ENCODE measurements at regions not wholly inside any gene's neighbourhood (a gene's known extent, or its start where the extent isn't known, plus 50 kb on each side); places are given as distances from the start of the nearest gene placed in this dataset.

GRCh38 chr15:69834761-69835160 lies 263.0 kb downstream of the TLE3 start:
- no peak for ATAC-seq (ENCODE audit: insufficient read depth, low read depth)
- peaks cover 28% of the 10 kb centered on the region for H4K20me1 ChIP-seq (ENCODE audit: insufficient read depth, low read length)
- H3K4me1 ChIP-seq (ENCODE audit: insufficient read depth, low read length) = no peaks in the 10 kb centered on the region
- H3K9me3 ChIP-seq (ENCODE audit: insufficient read depth, low read length, severe bottlenecking) = no peaks in the 10 kb centered on the region
- DNase-seq = no peak
- no peaks in the 10 kb centered on the region for H3K79me2 ChIP-seq (ENCODE audit: insufficient read depth, low read length)
- no peak overlapping the region for H3K27ac ChIP-seq (ENCODE audit: low read length)
- no peak overlapping the region for H3K4me2 ChIP-seq (ENCODE audit: insufficient read depth, low read length)
- no peaks in the 10 kb centered on the region for H3K36me3 ChIP-seq (ENCODE audit: insufficient read depth, low read length)
- no peak overlapping the region for H3K9ac ChIP-seq (ENCODE audit: low read depth, low read length)
- peaks cover 8% of the 10 kb centered on the region for H3K27me3 ChIP-seq (ENCODE audit: insufficient read depth, low read length, poor library complexity)
- H3K4me3 ChIP-seq (ENCODE audit: low read depth in 1 of 2, low read length in 2 of 2) = no peak overlapping the region
- TF ChIP-seq, protein P1, sequence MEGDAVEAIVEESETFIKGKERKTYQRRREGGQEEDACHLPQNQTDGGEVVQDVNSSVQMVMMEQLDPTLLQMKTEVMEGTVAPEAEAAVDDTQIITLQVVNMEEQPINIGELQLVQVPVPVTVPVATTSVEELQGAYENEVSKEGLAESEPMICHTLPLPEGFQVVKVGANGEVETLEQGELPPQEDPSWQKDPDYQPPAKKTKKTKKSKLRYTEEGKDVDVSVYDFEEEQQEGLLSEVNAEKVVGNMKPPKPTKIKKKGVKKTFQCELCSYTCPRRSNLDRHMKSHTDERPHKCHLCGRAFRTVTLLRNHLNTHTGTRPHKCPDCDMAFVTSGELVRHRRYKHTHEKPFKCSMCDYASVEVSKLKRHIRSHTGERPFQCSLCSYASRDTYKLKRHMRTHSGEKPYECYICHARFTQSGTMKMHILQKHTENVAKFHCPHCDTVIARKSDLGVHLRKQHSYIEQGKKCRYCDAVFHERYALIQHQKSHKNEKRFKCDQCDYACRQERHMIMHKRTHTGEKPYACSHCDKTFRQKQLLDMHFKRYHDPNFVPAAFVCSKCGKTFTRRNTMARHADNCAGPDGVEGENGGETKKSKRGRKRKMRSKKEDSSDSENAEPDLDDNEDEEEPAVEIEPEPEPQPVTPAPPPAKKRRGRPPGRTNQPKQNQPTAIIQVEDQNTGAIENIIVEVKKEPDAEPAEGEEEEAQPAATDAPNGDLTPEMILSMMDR (IDR thresholded peaks at IDR 0.05; ENCODE audit: borderline replicate concordance, extremely low read depth, low read length, poor library complexity, severe bottlenecking) = no peak
- TF ChIP-seq EZH2 (IDR thresholded peaks at IDR 0.05; ENCODE audit: borderline replicate concordance, low read depth, low read length, severe bottlenecking) = no peak
- H2AFZ ChIP-seq (ENCODE audit: low read depth, low read length) = no peak overlapping the region

DNA sequence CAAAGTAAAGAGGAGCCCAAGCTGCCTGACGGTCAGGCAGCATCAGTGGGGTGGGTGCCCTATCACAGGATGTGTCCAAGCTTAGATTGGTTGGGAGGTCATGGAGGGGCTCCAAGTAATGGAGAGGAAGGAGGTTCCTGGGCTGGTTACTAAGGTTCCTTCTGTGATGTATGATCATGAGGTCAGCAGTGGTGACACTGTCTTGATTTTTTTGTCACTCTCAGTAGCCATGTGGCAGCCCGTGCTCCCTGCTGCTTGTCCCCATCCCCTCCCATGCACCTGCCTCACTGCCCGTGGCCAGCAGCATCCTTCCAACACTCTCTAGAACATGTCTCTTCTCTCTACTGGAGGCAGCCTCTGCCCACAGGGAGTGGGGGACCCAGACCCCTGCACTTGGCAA lies 261.7 kb downstream of the TLE3 start:
- Histone ChIP-seq H3K9me3 (ENCODE audit: insufficient read depth, low read length, severe bottlenecking) (no peaks in the 10 kb centered on the region), H3K4me2 (ENCODE audit: insufficient read depth, low read length) (no peak overlapping the region), H3K9ac (ENCODE audit: low read depth, low read length) (no peak overlapping the region), H3K36me3 (ENCODE audit: insufficient read depth, low read length) (no peaks in the 10 kb centered on the region), H3K4me1 (ENCODE audit: insufficient read depth, low read length) (no peaks in the 10 kb centered on the region), H3K4me3 (ENCODE audit: low read depth in 1 of 2, low read length in 2 of 2) (no peak overlapping the region), H3K79me2 (ENCODE audit: insufficient read depth, low read length) (no peaks in the 10 kb centered on the region), H3K27me3 (ENCODE audit: insufficient read depth, low read length, poor library complexity) (peaks cover 8% of the 10 kb centered on the region), H4K20me1 (ENCODE audit: insufficient read depth, low read length) (peaks cover 28% of the 10 kb centered on the region), H3K27ac (ENCODE audit: low read length) (no peak overlapping the region), H2AFZ (ENCODE audit: low read depth, low read length) (no peak overlapping the region)
- ATAC-seq (ENCODE audit: insufficient read depth, low read depth) (no peak), DNase-seq (no peak)
- TF ChIP-seq, protein P1 (IDR thresholded peaks at IDR 0.05; ENCODE audit: borderline replicate concordance, extremely low read depth, low read length, poor library complexity, severe bottlenecking) = no peak
- no peak for TF ChIP-seq EZH2 (IDR thresholded peaks at IDR 0.05; ENCODE audit: borderline replicate concordance, low read depth, low read length, severe bottlenecking)

DNA sequence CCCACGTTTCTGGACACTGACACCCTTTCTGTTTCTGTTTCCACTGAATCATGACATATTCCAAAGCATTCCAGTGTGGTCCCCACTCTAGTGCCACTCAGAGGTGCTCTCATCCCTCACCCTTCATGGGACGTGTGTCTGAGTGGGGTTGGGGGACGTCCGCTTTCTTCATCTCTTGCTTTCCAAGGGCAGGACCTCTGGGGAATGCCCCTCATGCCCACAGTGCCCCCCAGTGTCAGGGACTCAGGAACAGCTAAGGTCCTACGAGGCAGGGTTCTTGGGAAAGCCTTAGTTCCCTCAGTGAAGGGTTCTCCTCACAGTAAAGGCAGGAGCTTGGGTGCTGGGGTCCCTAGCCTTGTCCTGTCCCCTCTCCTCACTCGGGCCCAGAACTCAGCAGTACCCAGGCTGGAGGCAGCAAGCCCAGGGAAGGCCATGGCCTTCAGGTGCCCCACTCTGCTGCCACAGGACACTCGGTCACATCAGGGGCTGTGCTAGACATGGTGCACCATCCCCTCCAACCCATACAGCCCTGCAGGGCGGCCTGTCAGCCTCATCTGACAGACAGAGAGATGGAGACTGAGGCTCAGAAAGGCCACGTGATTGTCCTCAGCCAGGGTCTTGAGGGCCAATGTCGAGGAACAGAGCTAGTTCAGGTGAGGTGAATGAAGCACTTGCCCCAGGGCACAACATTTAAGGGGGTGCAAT lies 261.0 kb downstream of the TLE3 start:
- Histone ChIP-seq H3K36me3 (ENCODE audit: insufficient read depth, low read length) (no peaks in the 10 kb centered on the region), H3K4me1 (ENCODE audit: insufficient read depth, low read length) (no peaks in the 10 kb centered on the region), H3K9ac (ENCODE audit: low read depth, low read length) (no peak overlapping the region), H2AFZ (ENCODE audit: low read depth, low read length) (no peak overlapping the region), H3K4me2 (ENCODE audit: insufficient read depth, low read length) (no peak overlapping the region), H4K20me1 (ENCODE audit: insufficient read depth, low read length) (peaks cover 25% of the 10 kb centered on the region), H3K27ac (ENCODE audit: low read length) (no peak overlapping the region), H3K9me3 (ENCODE audit: insufficient read depth, low read length, severe bottlenecking) (no peaks in the 10 kb centered on the region), H3K27me3 (ENCODE audit: insufficient read depth, low read length, poor library complexity) (peaks cover 8% of the 10 kb centered on the region), H3K4me3 (ENCODE audit: low read depth in 1 of 2, low read length in 2 of 2) (no peak overlapping the region), H3K79me2 (ENCODE audit: insufficient read depth, low read length) (no peaks in the 10 kb centered on the region)
- TF ChIP-seq EZH2 (IDR thresholded peaks at IDR 0.05; ENCODE audit: borderline replicate concordance, low read depth, low read length, severe bottlenecking) = no peak
- no peak for DNase-seq
- no peak for ATAC-seq (ENCODE audit: insufficient read depth, low read depth)

DNA sequence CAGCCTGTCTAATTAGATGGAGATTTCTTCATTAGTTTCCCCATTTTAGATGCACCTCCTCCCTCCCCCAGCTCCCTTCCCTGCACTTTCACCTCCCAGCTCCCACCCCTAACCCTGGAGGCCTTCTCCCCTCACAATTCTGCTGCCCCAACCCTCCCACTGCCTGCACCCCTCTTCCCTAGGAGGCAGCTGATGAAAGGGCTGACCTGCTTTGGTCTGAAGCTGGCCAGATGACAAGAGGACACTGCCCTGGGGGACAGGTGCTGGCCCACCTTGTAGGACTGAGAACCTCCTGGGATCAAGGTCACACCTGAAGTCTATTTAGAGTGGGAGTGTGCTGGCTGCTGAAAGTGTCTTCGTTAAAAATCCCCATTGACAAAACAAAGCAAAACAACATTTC lies 259.4 kb downstream of the TLE3 start:
- TF ChIP-seq EZH2 (IDR thresholded peaks at IDR 0.05; ENCODE audit: borderline replicate concordance, low read depth, low read length, severe bottlenecking) = no peak
- TF ChIP-seq, protein P1 (IDR thresholded peaks at IDR 0.05; ENCODE audit: borderline replicate concordance, extremely low read depth, low read length, poor library complexity, severe bottlenecking) = no peak
- no peaks in the 10 kb centered on the region for H3K9me3 ChIP-seq (ENCODE audit: insufficient read depth, low read length, severe bottlenecking)
- no peak for DNase-seq
- no peak for ATAC-seq (ENCODE audit: insufficient read depth, low read depth)
- H3K27ac ChIP-seq (ENCODE audit: low read length) = no peak overlapping the region
- peaks cover 25% of the 10 kb centered on the region for H4K20me1 ChIP-seq (ENCODE audit: insufficient read depth, low read length)
- no peaks in the 10 kb centered on the region for H3K79me2 ChIP-seq (ENCODE audit: insufficient read depth, low read length)
- no peak overlapping the region for H2AFZ ChIP-seq (ENCODE audit: low read depth, low read length)
- H3K4me1 ChIP-seq (ENCODE audit: insufficient read depth, low read length) = no peaks in the 10 kb centered on the region
- peaks cover 8% of the 10 kb centered on the region for H3K27me3 ChIP-seq (ENCODE audit: insufficient read depth, low read length, poor library complexity)
- H3K36me3 ChIP-seq (ENCODE audit: insufficient read depth, low read length) = no peaks in the 10 kb centered on the region
- no peak overlapping the region for H3K9ac ChIP-seq (ENCODE audit: low read depth, low read length)
- H3K4me2 ChIP-seq (ENCODE audit: insufficient read depth, low read length) = no peak overlapping the region
- no peak overlapping the region for H3K4me3 ChIP-seq (ENCODE audit: low read depth in 1 of 2, low read length in 2 of 2)
